ENCODE measurements at regions not wholly inside any gene's neighbourhood (a gene's known extent, or its start where the extent isn't known, plus 50 kb on each side); places are given as distances from the start of the nearest gene placed in this dataset.

GRCh38 chr1:239583536-239583935, 197.2 kb downstream of the CHRM3 start:
- Histone ChIP-seq H3K4me1 (replicated peaks in 1 of 4; ENCODE audit: control insufficient read depth in 3 of 4, insufficient read depth in 4 of 4, low read length in 3 of 4) (no peaks in the 10 kb centered on the region), H2BK20ac (ENCODE audit: low read length) (no peak overlapping the region), H3K79me1 (ENCODE audit: low read depth, low read length) (no peaks in the 10 kb centered on the region), H3K4ac (replicated peaks; ENCODE audit: insufficient read length, low read depth, low read length) (no peak overlapping the region), H2BK15ac (ENCODE audit: low read length) (no peak overlapping the region), H3K9ac (replicated peaks in 1 of 4; ENCODE audit: extremely low read depth in 1 of 4, low read depth in 3 of 4, low read length in 3 of 4) (no peak overlapping the region), H3K23me2 (ENCODE audit: low read depth, low read length) (no peaks in the 10 kb centered on the region; the same call in 1 of the 2 replicates), H4K8ac (ENCODE audit: extremely low read depth, insufficient read depth, low read length) (no peak overlapping the region), H4K20me1 (replicated peaks in 1 of 2; ENCODE audit: control insufficient read depth in 1 of 2, insufficient read depth in 2 of 2, low read length in 2 of 2) (no peaks in the 10 kb centered on the region), H3K27ac (ENCODE audit: low read depth, low read length) (no peak overlapping the region), H3K56ac (replicated peaks; ENCODE audit: insufficient read length, low read depth, low read length) (no peak overlapping the region), H4K5ac (ENCODE audit: insufficient read length, low read depth, low read length) (no peak overlapping the region), H3K18ac (ENCODE audit: extremely low read depth, low read length) (no peak overlapping the region), H3K4me2 (ENCODE audit: insufficient read depth in 1 of 2, low read depth in 2 of 2, low read length in 2 of 2) (no peak overlapping the region), H2AK5ac (ENCODE audit: low read depth, low read length) (no peak overlapping the region), H4K91ac (replicated peaks; ENCODE audit: insufficient read length, low read length) (no peak overlapping the region), H2BK120ac (replicated peaks; ENCODE audit: low read depth, low read length) (no peak overlapping the region), H2AFZ (ENCODE audit: low read length) (no peak overlapping the region), H3K27me3 (replicated peaks in 1 of 4; ENCODE audit: control insufficient read depth in 3 of 4, extremely low read depth in 1 of 4, insufficient read depth in 3 of 4, low read length in 3 of 4) (no peaks in the 10 kb centered on the region), H3K4me3 (ENCODE audit: extremely low read depth in 1 of 4, insufficient read depth in 2 of 4, low read depth in 3 of 4, low read length in 4 of 4) (no peak overlapping the region), H3K23ac (ENCODE audit: insufficient read length) (no peak overlapping the region), H2BK12ac (ENCODE audit: low read depth, low read length) (no peak overlapping the region), H3K9me3 (ENCODE audit: insufficient read depth in 2 of 2, low read depth in 1 of 2, low read length in 1 of 2) (no peaks in the 10 kb centered on the region), H3K14ac (ENCODE audit: insufficient read length) (no peak overlapping the region), H2BK5ac (ENCODE audit: low read depth, low read length) (no peak overlapping the region), H3K36me3 (ENCODE audit: control insufficient read depth in 2 of 4, insufficient read depth in 4 of 4, low read length in 3 of 4) (no peaks in the 10 kb centered on the region), H3K79me2 (ENCODE audit: control insufficient read depth in 1 of 2, insufficient read depth in 2 of 2, low read length in 2 of 2) (no peaks in the 10 kb centered on the region)
- WGBS, 2 experiments (ENCODE audit: extremely low coverage in 1 of 2, insufficient coverage in 1 of 2, insufficient read length in 1 of 2, insufficient replicate concordance in 2 of 2, low coverage in 1 of 2, low lambda C conversion rate in 2 of 2, missing lambda C conversion rate in 1 of 2), result 96% methylated on average over 1 of the region's 1 CpG; no CpG with 5 or more reads in 1 of the 2 experiments
- CTCF ChIA-PET (ENCODE audit: partially characterized antibody), result interaction anchor here (1.0 kb wide), 1 partner anchor 235 kb away, joined by 4 read pairs; no protein-coding TSS in a partner anchor
- POLR2A ChIA-PET (ENCODE audit: partially characterized antibody), result no interaction called here
- DNase-seq (ENCODE audit: low read depth in 1 of 2, low spot score in 2 of 2) (no peak), FAIRE-seq (no peak)
- TF ChIP-seq POLR2A (IDR thresholded peaks at IDR 0.05; ENCODE audit: control extremely low read depth in 1 of 2, low read depth in 2 of 2, low read length in 2 of 2), result no peak
- TF ChIP-seq MAFK (IDR thresholded peaks at IDR 0.05; ENCODE audit: low read depth, low read length), result no peak
- TF ChIP-seq BCL11A (IDR thresholded peaks at IDR 0.05; ENCODE audit: low read depth in 2 of 2, low read length in 2 of 2), result no peak

All from H1 (cell line).